ENCODE measurements at regions not wholly inside any gene's neighbourhood (a gene's known extent, or its start where the extent isn't known, plus 50 kb on each side); places are given as distances from the start of the nearest gene placed in this dataset.

DNA sequence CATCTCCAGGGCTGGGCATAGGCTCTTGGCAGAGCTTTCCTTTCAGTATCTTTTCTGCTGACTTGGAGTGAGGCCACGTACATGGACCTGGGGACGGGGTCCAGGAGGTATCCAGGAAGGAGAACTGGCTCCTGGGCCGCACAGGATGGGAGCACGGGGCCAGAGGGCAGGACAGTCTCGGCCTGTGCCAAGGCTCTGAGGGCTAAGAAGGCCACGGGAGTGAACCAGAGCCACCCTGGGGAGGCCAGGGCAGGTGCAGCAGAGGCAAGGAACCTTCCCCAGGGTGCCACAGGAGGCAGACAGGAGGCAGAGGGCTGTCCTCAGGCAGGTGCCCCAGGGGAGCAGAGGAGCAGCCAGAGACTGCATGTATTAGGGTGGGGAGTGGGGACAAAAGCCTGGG lies 50.3 kb downstream of the PLXNA1 start:
- DNase-seq = no peak

DNA sequence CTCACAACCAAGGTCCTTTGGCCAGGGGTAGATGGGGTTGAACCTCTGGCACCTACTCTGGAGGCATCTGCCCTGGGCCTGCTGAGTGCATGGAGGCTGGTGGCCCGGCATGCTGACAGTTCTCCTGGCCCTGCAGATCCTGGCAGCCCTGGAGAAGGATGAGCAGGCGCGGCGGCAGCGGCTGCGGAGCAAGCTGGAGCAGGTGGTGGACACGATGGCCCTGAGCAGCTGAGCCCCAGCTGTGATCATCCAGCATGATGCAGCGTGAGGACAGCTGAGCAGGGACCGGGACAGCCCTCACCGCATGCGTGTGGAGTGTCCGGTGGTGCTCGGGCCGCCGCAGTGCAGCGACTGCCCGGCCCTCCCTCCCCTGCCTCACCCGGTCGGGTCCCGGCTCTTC lies 50.9 kb downstream of the PLXNA1 start:
- DNase-seq = no peak

DNA sequence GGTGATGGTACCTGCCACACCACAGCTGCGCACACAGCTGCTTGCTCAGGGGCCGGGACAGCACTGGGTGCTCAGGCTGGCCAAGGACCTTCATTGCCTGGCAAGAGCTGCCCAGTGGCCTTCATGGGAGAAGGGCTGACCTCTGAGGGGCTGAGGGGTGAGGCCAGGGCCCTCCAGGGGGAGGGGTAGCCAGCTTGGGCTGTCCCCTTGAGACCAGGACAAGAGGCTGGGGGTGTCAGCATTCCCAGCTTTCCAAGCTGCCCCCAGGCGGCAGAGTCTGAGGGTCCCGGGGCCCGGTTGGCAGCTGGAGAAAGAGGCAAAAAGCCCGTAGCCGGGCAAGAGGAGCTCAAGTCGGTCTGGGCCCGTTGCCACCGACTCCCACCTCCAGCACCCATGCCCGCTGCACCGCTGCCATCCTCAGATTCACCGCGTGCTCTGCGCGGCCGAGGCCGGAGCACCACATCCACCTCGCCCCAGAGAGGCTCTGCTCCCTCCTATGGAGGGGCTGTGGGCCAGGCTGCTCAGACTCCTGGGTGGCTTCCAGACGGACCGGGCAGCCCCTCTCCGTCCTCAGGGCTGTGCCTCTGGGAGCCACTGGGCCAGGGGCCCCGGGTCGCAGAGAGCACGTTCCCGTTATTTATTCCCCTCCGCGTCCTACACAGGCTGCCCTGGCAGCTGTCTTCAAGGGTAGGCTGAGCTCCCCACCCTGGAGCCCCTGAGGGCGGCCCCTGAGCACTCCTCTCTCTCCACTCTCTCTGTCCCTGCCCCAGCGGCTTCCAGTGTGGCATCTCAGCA lies 51.5 kb downstream of the PLXNA1 start:
- no peak for DNase-seq

- no peak for DNase-seq
Measured at GRCh38 chr3:127034990-127035652, 52.2 kb downstream of the PLXNA1 start.

DNA sequence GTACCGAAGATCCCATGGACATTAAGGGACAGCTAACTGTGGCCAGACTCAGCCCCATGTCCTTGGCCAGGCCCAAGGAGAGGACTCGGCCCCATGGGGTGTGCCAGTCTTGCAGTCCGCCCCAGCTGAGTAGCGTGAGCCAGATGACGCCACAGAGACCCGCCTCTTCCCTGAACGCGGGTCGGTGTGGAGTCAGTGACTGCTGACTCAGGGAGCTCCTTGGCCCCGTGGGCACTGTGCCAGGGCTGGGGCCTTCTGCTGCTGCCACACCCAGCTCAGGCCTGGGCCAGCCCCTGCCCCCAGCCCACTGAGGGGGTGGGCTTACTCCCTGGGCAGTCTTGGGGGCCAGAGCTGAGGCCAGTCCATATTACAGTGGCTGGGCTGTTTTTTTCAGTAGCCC lies 52.8 kb downstream of the PLXNA1 start:
- DNase-seq = no peak

- no peak for DNase-seq
Measured at GRCh38 chr3:127036209-127037020, 53.5 kb downstream of the PLXNA1 start.

DNA sequence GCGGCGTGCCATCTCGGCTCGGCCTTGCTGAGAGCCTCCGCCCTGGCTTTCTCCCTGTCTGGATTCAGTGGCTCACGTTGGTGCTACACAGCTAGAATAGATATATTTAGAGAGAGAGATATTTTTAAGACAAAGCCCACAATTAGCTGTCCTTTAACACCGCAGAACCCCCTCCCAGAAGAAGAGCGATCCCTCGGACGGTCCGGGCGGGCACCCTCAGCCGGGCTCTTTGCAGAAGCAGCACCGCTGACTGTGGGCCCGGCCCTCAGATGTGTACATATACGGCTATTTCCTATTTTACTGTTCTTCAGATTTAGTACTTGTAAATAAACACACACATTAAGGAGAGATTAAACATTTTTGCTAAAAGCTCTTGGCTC lies 54.1 kb downstream of the PLXNA1 start:
- peak in 3 of 56 donors; percentile 18 to 46 (median 23) for DNase-seq

DNA sequence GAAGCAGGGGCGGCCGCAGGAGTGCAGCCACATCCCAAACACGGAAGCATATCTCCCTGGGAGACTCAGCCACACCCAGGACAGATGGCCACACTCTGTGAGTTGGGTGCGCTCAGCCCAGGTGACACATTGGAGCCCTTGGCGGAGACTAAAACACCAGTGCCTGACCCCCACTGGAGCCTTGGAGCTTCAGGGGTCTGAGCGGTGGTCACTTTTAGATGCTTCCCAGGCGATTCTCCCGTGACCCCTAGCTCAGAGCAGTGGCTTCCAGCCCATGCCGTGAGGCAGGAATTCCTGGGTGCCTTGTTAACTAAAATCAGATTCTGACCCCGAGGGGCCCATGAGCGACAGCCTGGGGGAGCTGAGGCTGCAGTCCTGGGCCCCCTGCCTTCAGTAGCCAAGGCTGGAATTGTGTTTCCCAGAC lies 54.5 kb downstream of the PLXNA1 start:
- DNase-seq = no peak

DNA sequence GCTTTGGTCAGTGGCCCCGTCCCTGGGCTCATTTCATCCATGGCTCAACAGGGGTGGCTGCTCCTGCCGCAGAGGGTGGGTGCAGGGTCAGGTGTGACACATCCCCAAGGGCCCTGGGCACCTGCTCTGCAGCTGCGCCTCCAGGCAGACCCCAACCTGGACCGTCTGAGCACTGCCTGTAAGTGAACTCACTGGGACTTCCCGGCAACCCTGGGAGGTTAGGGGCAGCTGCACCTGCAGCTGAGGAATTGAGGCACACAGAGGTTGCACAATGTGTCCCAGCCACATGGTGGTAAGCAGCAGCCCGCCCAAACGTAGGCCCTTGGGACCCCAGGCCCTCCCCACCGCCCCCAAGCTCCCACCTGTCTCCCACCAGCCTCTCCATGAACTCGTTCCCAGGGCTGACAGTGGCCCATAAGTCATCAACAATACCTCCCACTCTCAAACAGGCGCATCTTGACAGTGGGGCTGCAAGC lies 55.1 kb downstream of the PLXNA1 start:
- no peak for DNase-seq

DNA sequence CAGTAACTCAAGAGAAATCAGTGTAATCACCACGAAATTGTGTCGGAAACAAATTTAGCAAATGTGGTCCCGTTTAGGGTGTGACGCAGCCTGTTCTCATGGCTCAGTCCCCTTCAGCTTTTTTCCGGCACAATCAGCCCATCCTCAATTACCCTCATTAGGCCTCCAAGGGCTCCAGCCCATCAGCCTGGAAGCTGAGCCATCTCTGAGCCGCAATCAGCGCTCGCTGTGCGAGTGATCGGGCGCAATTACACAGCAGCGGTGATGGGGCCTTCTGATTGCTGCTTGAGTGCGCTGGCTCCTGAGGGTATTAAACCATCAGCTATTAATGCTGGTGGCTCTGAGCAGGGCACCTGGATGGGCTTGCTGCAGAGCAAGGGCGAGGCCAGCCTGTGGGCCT lies 55.6 kb downstream of the PLXNA1 start:
- DNase-seq = no peak

- DNase-seq = no peak
Measured at GRCh38 chr3:127038923-127039581, 56.1 kb downstream of the PLXNA1 start.

- DNase-seq = no peak
Measured at GRCh38 chr3:127039719-127040118, 56.8 kb downstream of the PLXNA1 start.

DNA sequence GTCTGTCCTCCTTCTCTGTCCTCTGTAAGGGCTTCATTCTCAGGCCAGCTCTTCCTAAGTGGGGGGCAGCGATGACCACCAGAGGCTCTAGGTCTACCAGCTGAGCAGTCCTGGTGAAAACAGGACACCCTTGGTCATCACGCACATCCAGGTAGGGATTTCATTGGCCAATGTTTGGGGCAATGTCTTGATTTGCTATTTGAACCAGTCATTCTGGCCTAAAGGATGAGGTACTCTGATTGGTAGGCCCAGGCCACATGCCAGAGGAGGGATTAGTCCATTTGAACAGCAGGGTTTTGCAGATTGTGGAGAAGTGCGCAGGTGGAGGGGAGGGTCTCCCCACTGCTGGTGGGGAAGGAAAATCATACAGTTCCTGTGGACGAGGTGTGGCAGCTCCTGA lies 57.3 kb downstream of the PLXNA1 start:
- no peak for DNase-seq

GRCh38 chr3:127041264-127041820 lies 58.4 kb downstream of the PLXNA1 start:
- DNase-seq = no peak

- no peak for DNase-seq
Measured at GRCh38 chr3:127041933-127042332, 59.0 kb downstream of the PLXNA1 start.

GRCh38 chr3:127042634-127043033 lies 59.7 kb downstream of the PLXNA1 start:
- DNase-seq = no peak

DNA sequence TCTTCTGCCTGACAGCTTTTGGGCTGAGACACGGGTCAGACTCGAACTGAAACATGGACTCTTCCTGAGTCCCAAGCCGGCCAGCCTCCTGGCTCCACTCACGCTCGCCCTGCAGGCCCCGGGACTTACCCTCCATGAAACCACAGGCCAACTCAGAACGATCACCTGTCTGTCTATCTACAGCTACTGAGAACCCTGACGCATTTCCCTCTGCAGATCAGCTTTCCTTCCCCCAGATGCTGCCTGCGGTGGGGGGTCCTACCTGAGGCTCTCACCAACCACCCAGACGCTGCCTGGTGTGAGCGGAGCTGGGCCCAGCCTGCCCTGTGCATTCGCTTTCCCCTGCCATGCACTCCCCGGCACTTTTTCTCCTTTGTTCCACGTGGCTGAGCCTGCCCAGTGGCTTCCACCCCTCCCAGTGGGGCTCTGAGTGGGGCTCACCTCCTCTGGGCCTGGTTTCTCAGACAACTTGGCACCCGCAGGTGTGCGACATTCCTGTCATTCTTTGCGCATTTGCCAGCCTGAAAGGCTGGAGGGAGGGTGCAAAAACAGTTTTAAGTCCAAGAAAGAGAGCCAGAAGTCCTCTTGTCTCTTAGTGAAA lies 60.2 kb downstream of the PLXNA1 start:
- no peak for DNase-seq

DNA sequence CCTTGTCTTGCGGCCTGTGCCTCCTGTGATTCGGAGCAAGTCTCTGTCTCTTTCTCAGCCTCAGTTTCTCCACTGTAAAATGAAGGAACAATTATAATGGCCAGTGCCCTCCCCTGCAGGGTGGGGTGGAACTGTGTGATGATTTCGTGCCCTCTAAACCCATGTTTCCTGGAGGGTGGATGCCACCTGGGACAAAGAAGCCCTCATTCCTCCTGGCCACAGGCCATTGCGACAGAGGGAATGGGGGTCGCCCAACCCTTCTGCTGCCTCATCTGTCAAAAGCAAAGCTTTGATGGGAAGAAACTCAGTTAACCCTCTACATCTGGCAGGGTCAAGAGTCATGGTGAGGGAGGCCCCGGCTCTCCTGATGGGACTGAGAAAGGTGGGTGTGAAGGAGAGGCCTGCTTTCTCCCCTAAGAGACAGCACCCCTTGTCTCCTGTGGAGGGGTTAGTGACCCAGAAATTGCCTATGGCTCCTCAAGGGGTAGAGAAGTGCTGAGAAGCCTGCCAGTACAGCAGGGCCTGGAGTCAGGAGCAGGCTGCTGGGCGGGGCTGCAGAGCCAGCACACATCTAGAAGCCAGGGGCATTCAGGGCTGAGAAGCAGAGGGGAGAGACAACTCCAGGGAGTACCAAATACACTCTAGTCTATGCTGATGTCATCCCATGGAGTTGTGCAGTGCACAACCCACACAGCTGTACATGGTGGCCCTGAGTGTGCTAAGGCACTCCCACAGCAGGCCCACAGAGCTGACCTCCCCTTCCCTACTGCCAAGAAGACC lies 61.0 kb downstream of the PLXNA1 start:
- DNase-seq = no peak

- DNase-seq = no peak
Measured at GRCh38 chr3:127044996-127045395, 62.1 kb downstream of the PLXNA1 start.
